ENCODE measurements at regions not wholly inside any gene's neighbourhood (a gene's known extent, or its start where the extent isn't known, plus 50 kb on each side); places are given as distances from the start of the nearest gene placed in this dataset.

GRCh38 chr20:59388402-59388801 lies 88.0 kb downstream of the EDN3 start:
- no peaks in the 10 kb centered on the region for H3K36me3 ChIP-seq
- DNase-seq (ENCODE audit: low spot score in 2 of 2) = no peak
- no peak overlapping the region for H3K27ac ChIP-seq
- H3K4me3 ChIP-seq = no peak overlapping the region
- intact Hi-C loops (cut with DNase I) = no loop called here
- H3K9me3 ChIP-seq = no peaks in the 10 kb centered on the region
- no peaks in the 10 kb centered on the region for H3K4me1 ChIP-seq
- H3K27me3 ChIP-seq = no peaks in the 10 kb centered on the region
- no peak for TF ChIP-seq CTCF (IDR thresholded peaks at IDR 0.05)

GRCh38 chr20:59390437-59390836 lies 90.0 kb downstream of the EDN3 start:
- no peak for DNase-seq (ENCODE audit: low spot score in 2 of 2)

GRCh38 chr20:59391975-59392374 lies 91.6 kb downstream of the EDN3 start:
- intact Hi-C loops (cut with DNase I) = no loop called here
- Histone ChIP-seq H3K36me3 (no peaks in the 10 kb centered on the region), H3K27me3 (no peaks in the 10 kb centered on the region), H3K4me3 (no peak overlapping the region), H3K4me1 (no peaks in the 10 kb centered on the region), H3K9me3 (no peaks in the 10 kb centered on the region), H3K27ac (no peak overlapping the region)
- TF ChIP-seq CTCF (IDR thresholded peaks at IDR 0.05) = no peak
- DNase-seq (ENCODE audit: low spot score in 2 of 2) = no peak

More at GRCh38 chr20:59390437-59390836, 90.0 kb downstream of the EDN3 start:
- Histone ChIP-seq H3K36me3 (no peaks in the 10 kb centered on the region), H3K9me3 (no peaks in the 10 kb centered on the region), H3K27ac (no peak overlapping the region), H3K4me3 (no peak overlapping the region), H3K4me1 (no peaks in the 10 kb centered on the region), H3K27me3 (no peaks in the 10 kb centered on the region)
- no peak for TF ChIP-seq CTCF (IDR thresholded peaks at IDR 0.05)
- intact Hi-C loops (cut with DNase I) = no loop called here

GRCh38 chr20:59392736-59393135 lies 92.3 kb downstream of the EDN3 start:
- Histone ChIP-seq H3K4me3 (no peak overlapping the region), H3K27ac (no peak overlapping the region), H3K9me3 (no peaks in the 10 kb centered on the region), H3K27me3 (no peaks in the 10 kb centered on the region), H3K36me3 (no peaks in the 10 kb centered on the region), H3K4me1 (no peaks in the 10 kb centered on the region)
- intact Hi-C loops (cut with DNase I) = no loop called here
- no peak for TF ChIP-seq CTCF (IDR thresholded peaks at IDR 0.05)
- DNase-seq (ENCODE audit: low spot score in 2 of 2) = no peak

- no peak for DNase-seq (ENCODE audit: low spot score in 2 of 2)
- no peak for TF ChIP-seq CTCF (IDR thresholded peaks at IDR 0.05)
- no peaks in the 10 kb centered on the region for H3K4me1 ChIP-seq
- H3K4me3 ChIP-seq = no peak overlapping the region
- H3K27ac ChIP-seq = no peak overlapping the region
- no peaks in the 10 kb centered on the region for H3K27me3 ChIP-seq
- no peaks in the 10 kb centered on the region for H3K9me3 ChIP-seq
- intact Hi-C loops (cut with DNase I) = no loop called here
- H3K36me3 ChIP-seq = no peaks in the 10 kb centered on the region
These were observed 92.7 kb downstream of the EDN3 start for GRCh38 chr20:59393142-59393541.

- DNase-seq (ENCODE audit: low spot score in 2 of 2) = no peak
- H3K4me1 ChIP-seq = no peaks in the 10 kb centered on the region
- intact Hi-C loops (cut with DNase I) = no loop called here
- H3K27me3 ChIP-seq = no peaks in the 10 kb centered on the region
- no peak for TF ChIP-seq CTCF (IDR thresholded peaks at IDR 0.05)
- H3K36me3 ChIP-seq = no peaks in the 10 kb centered on the region
- no peak overlapping the region for H3K27ac ChIP-seq
- H3K4me3 ChIP-seq = no peak overlapping the region
- H3K9me3 ChIP-seq = no peaks in the 10 kb centered on the region
These were observed 95.3 kb downstream of the EDN3 start for GRCh38 chr20:59395729-59396128.

All from ascending aorta (tissue), 2 donors.